ENCODE measurements at regions not wholly inside any gene's neighbourhood (a gene's known extent, or its start where the extent isn't known, plus 50 kb on each side); places are given as distances from the start of the nearest gene placed in this dataset.
"Not testable (repeated sequence)": the region's sequence is repeated elsewhere in the genome, so short reads cannot be mapped to it uniquely, and the experiment has no call there.

DNA sequence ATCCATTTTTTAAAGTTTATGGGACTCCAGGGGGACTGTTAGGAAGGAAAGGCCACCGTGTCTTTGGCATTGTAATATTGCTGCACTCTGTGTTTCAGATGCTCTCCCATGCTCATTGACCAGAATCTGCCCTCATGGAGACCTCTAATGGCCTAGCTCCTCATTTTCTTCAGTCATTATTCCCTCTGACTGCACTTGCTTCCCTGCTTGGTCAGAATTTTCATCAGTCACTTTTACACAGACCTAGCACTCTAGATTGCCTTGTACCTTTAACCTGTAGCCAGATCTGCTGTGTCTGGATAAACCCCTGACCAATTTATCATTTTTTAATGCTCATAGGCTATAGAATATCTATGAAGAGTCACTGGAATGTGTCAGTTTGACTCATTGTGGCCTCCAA, 155.5 kb upstream of the NUDT12 start:
- DNase-seq = no peak

DNA sequence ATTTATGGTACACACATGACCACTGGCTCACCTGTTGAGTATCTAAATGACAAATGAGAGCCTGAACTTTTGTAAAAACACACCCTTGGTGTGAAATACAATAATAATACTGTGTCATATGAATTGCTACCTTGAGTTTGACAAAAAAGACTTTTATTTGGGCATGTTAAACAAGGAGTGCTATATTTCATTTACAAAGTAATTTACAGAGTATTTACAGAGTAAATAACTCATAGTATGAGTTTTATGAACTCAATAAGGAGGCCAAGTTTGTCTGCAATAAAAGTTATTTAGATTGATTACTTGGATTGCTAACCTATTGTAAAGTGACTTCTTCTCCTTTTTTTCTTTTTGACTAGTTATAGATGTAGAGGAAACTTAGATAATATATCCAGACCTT, 146.0 kb upstream of the NUDT12 start:
- no peak for DNase-seq

DNA sequence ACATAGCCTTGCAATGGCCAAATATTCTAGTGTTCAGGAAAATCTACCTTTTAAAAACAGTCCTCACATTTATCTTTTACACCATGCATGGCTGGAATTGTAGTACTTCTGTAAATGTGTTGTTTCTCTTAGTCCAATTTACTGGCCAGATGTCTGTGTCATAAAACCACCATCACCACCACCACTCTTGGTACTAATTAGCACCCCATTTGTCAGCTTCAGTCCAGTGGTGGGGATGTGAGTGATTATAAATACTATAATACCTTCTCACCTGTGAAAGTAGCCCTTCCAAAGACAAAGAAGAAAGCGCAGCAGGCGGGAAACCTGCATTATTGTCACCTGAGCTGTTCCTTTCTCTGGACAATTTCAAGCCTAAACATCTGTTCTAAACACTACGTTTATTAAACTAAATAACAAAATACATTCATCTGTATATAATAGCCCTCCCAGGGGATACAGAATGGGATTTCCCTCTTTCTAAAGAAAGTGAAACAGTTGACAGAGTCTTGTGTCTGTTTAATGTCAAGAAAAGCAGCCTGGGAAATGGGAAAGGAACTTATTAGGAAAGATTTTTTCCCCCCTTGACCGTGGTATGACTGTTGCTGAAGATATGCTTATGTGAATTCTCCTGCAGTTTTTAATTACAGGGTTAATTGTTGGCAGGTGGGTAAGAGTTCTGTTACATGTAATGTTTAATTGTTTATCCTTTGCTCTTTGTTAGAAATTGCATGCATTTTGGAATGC, 144.5 kb upstream of the NUDT12 start:
- DNase-seq = no peak

DNA sequence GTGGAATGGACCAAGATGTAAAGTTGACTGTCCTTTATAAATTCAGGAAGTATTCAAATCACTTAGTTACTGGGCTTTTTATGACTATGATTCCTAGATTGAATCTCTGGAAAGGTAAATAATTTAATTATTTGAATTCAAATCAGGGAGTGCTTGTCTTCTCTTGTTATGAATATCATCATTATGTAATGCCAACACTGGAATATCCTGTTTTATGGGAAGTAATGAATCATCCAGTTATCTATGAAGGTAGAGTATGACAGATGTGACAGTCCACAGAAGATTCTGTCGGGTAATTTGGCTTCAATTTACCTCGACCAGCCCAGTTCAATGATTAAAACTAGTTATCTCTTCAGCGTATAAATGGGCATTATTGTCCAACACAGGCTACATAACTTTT, 141.0 kb upstream of the NUDT12 start:
- DNase-seq = no peak

DNA sequence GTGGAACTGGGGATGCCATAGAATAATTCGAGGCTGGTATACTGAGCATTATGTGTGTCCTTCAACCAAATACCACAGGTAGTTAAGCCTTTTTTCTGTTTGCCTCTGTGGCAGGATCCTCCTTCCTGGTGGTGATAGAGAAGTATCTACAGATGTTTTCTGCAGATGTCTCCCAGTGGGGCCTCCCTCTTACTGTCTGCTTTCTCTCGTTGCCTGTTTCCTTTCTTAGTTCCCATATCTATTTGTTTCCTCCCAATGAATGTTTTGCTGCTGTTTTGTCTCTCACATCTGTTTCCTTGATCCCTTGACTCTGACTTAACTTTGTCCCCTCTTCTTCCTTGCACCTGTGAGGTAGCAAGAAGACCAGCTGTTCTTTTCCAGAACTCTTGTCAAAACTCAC, 130.9 kb upstream of the NUDT12 start:
- DNase-seq = no peak

DNA sequence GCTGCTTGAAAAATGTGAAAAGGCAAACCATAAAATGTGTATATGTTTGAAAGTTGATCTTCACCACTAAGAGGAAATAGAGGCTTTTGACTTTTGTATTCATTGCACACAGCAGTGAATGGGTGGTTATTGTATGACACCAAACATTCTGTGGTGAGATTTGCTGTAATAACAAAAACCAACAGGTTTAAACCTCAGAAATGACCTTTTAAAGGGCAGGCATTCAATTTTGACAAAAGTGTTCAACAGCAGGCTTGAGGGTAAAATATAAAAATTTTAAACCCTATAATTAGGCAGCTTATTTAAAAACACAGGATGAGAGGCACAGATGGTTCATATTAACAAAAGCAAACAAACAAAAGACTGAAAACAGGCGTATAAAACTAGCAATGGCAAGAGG, 128.1 kb upstream of the NUDT12 start:
- DNase-seq = no peak

DNA sequence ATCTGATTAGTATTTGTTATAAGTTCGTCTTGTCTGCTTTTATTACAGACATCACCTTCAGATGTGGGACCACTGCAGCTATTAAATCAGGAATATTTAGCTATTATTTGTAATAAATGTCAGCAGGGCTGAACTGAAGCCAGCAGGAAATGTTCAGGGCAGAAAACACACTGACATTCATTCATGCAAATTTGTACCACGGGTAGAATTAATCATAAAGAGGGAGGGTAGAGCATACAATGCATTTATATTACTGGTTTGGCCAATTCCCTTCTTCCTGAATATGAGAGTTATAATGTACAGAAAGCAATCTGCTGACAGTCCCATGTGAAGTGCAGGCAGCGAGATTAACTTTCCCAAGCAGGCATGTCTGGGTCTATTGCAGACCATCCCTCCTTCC, 117.3 kb upstream of the NUDT12 start:
- DNase-seq = no peak

DNA sequence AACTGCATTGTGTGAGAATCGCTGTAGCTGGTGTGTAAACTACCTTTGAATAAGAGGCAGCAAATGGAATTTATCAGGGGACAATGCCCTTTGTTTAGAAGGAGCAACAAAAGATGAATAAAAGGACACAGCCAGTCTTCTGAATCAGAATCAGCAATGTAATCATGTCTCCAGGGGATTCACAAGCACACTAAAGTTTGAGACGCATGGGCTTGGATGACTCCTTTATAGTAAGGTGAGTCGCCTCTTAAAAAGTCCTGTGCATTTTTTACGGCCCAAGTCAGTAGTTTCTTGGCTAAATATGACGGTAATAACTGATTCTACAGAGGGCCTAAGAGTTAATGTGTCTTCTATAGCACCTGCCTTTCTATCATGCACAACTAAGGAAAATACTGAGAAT, 113.6 kb upstream of the NUDT12 start:
- not testable (repeated sequence) for DNase-seq

DNA sequence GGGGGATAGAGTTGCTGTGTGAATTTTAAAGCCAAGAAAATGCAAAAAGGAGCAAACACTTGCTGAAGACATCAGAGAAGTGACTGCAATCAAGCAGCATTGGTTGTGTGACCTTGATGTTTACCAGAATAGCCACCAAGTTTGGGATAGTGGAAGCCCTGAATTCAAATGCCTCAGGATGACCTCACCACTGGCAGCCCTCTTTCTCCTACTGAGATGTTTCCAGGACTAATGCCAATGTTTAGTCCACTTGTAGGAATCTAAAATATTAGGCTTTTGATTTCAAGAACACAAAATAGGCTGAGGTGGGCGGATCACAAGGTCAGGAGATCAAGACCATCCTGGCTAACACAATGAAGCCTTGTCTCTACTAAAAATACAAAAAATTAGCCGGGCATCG, 112.2 kb upstream of the NUDT12 start:
- DNase-seq = peak in 1 of 56 donors; percentile 2

DNA sequence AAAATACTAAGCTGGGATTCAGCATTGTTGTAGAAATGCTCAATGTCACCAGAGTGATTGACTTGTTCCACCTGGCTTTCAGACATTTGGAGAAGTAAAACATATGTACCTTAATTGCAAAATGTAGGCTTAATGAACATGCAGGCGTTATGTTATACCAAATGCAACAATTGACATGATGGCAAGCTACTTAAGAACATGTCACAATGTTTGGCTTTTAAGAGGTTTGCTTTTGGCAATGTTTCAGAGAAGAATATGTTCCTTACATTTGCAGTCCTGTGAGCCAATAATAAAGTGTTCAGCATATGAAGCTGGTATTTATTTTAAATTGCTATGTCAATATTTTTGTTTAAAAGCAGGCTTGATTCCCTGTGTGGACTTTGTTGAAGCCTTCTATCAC, 111.7 kb upstream of the NUDT12 start:
- no peak for DNase-seq

DNA sequence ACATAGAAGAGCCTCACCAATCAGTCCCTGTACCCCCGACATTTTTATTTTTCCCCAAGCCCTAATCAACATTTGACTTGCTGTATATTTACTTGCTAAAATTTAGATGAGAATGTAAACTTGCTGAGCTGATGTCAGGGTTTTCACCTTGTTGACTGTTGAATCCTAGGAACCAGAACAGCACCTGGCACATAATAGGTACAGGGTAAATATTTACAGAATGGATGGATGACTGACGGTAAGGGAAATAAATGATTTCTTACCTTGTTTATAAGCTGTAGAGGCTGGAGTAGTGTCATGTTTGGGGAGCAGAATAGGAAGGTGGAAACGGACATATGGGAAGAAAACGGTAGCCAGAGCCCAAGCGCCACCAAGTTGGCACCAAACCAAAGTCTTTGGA, 107.0 kb upstream of the NUDT12 start:
- no peak for DNase-seq

DNA sequence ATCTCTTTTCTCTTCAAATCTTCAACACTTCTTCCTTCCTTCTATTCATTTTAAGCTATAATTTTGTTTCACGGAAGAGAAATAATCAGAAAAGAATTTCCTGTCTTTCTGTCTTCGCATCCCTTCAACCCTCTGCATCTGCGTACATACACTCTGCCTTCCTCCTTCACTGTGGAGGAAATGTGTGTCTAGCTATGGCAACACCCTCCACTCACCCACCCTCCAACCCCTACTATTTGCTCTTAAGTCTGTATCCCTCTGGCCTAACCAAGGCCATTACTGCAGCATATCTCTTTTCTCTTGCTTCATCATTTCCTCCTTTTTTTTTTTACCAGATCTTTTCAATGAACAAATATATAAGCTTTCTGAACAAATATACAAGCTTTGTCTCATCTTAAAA, 105.7 kb upstream of the NUDT12 start:
- DNase-seq = no peak

DNA sequence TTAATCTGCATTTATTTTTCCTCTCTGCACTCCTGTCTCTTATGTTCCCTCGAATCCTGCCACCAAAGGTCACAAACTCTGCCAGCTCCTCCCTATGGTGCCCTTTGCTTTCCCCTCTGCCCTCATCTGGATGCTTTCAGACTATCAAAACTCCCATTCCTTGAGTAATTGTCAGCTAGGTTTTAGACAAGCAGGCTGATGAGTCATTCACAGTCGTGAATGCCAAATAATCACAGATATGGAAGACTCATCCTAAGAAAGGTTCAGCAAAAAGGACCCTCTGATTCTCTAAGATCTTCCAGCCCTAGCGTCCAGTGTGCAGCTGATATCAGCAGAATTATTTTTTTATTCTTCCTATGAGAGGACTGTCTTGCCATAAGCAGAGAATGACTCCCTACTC, 104.5 kb upstream of the NUDT12 start:
- DNase-seq = no peak

DNA sequence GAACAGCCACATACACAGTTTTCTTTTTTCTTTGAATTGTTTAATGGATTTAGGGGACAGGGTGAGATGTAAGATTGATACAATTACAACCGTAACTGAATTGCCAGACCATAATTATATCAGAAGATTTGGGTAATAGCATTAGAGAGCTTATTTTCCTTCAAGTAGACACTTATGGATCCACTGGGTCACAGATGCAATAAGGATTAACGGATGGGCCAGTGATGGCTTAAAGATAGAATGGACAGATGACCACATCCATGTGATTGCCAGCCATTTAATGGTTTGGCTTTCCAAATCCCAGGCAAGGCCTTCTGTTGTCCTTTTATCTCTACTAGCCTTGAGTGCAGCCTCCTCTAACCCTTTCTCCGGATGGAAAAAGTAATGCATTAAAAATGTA, 94.7 kb upstream of the NUDT12 start:
- DNase-seq = no peak

DNA sequence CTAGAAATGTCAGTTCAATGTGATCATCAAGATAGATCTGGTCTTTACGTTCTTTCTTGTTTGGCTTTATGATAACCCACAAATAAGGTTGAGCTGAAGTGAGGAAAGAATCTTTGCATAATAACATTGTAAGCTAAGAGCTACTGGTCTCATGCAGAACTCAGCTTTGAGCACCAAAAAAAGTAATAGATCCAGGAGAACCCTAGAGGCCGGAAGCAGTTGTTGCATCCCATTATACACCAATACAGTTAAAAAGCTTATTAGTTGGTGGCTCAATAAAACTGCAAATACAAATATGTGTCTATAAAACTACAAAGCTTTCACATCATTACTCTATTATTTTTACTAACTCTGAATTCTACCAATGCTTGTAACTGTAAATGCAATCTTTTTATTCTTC, 85.5 kb upstream of the NUDT12 start:
- no peak for DNase-seq

DNA sequence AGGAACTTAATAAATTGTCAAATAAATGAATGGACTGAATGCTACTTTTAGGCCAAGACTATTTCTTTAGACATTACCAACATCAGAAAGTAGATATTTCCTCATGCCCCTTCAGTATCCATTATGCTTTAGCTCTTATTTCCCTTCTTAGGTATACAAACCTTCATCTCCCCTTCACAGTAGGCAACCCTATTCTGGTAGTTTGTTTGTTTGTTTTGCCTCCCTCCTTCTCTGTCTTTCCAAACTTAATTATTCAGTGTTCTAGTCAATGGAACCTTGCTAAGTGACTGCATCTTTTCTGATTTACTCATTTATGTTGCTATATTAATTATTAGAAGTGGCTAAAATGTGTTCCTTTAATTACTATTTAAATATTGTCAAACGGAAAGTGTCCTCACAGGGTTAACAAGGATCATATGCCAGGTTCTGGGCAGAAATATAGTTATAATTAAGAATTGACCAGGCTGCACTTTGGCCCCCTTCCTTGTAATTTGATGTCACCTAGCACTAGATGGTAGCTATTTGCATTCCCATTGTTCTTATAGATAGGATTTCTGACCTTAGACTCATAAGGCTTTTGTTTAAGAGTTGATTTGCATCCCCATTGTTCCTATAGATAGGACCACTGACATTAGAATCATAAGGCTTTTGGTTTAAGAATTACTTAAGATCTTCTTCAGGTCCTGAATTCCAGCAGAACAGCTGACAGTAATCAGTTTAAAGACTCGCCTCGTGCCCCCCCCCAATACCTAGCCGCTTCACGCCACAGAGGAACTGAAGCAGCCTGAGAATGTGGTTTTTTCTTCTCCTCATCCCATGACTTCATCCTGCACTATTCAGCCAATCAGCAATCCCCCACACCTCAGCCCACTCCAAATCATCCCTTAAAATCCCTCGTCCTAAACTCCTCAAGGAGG, 84.4 kb upstream of the NUDT12 start:
- no peak for DNase-seq

DNA sequence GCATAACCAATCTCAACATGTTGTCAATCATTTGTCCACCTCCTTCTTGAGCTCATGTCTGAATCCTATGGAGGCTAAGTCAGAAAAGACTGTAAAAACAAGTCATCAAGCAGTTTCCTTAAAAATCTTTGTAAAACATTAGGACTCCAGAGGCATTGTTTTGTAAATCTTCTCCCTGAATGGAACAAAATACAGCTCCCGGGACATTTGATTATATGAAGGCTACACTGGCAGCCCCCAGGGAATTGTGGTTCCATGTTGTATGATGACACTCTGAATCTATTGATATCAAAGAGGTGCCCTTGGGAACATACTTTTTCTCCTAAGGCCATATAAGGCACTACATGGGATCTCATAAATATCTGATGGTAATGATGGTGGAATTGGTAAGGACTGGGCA, 83.2 kb upstream of the NUDT12 start:
- no peak for DNase-seq

DNA sequence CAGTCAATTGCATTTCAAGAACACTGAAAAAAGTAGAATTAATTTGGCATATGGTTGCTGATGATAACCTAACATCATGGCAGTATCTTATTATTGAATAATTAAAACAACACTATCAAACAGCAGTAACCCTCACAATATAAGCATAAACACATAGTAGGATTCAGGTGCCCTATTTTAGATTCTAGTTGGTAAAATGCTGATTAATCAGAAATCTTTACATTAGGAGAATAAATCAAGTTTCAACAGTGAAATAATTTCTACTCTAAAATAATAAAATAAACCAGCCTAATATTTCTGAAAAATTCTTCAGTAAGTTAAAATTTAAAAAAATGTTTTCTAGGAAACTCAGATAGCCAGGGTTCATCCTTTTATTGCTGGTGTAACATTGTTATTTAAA, 76.4 kb upstream of the NUDT12 start:
- no peak for DNase-seq

DNA sequence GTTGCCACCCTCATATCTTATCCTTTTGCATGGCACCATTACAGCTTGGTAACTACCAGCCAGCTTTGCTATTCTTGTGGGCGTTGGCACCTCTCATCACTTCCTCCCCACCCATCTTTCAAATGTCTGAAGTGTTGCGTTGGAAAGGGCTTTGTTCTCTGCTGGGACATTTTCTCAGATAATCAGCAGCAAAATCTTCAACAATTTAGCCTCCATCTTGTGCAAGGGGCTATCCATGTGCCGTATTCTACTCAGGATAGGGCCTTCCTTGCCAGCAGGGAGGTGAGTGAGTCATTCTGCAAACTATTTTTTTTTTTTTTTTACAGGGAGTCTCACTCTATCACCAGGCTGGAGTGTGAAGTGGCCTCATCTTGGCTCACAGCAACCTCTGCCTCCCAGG, 62.1 kb upstream of the NUDT12 start:
- DNase-seq = no peak

DNA sequence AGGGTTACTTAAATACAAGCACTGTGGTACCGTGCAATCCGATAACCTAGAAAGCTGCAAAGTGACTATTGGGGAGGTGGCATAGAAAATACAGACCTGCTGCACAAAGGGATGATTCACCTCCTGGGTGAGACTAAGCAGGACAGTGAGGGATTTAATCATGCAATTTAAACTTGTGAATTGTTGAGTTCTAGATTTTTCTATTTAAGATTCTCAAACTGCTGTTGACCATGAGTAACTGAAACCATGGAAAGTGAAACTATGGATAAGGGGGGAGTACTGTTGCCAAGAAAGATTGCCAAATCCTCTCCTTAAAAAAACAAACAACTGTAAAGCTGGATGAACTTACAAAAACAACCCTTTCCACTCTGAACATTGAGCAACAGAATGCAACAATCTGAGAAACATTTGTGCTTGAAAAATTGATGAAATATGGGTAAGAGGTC, 61.5 kb upstream of the NUDT12 start:
- DNase-seq = no peak

DNA sequence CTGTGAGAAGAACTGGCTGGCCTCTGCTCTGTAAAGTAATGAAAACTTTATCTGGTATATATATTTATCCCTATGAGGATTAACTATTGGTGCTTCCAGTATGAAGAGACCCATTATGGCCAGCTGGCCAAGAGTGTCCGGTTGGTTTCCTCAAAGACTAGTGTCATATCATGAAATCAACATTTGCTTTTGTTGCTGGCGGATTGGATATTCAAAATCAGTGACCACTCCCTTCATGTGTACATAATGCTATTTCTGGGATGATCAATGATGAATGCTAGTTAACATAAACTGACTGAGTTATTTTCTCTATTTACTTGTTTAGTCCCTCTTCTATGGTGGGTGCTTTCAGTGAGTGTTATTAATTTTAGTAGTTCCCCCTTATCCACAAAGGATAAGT, 60.8 kb upstream of the NUDT12 start:
- DNase-seq = no peak

DNA sequence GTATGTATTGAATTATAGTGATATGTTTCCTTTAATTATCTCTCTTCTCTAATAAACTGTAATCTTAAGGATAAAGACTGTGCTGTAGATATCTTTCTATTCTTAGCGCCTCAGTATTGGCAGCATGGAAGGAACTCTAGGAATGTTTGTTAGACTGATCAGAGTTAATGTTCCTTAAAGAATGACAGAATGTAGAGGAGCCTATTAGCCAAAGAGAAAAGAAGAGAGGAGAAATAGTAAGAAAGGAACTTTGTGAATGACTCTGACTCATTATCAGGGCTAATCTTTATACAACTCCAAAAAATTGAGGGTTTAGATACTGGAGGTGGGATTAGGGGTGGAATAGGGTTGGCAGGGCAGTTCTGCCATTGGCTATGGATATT, 59.0 kb upstream of the NUDT12 start:
- no peak for DNase-seq

Data from nucleus accumbens (tissue), 56 donors.